GM12878 (cell line): ENCODE measurements at regions not wholly inside any gene's neighbourhood (a gene's known extent, or its start where the extent isn't known, plus 50 kb on each side); places are given as distances from the start of the nearest gene placed in this dataset.

ENCODE experiments used
- ATAC-seq: fragments of 200-7000 bp; cut with Tn5 transposase; 3 replicates; pipeline ENCODE4 v1.9.1; 2020; ENCODE audit warnings: mild to moderate bottlenecking, moderate library complexity
- BruUV-seq: library from RNA; stranded (reverse); fragments of 400-500 nt; replicated peaks from 2 replicates; lab custom pipeline; 2021; lab: Mats Ljungman, UMichigan
- CTCF ChIA-PET: fragments of 300-600 bp; sonication (Branson Sonifier 250); formaldehyde crosslinking; extraction: SDS; loops from one replicate; lab custom pipeline; 2021; ENCODE audit warnings: inconsistent platforms; lab: Yijun Ruan, JAX
- POLR2A ChIA-PET: fragments of 350-600 bp; formaldehyde crosslinking; extraction: SDS; loops from one replicate; lab custom pipeline; 2021; ENCODE audit warnings: inconsistent platforms; lab: Charles Lee
- RAD21 ChIA-PET: fragments of 300-600 bp; sonication (Branson Sonifier 250); formaldehyde crosslinking; loops from one replicate; lab custom pipeline; 2023; ENCODE audit warnings: antibody characterized with exemption; ENCODE audit not compliant: unreplicated experiment; lab: Charles Lee
- SMC1A ChIA-PET: fragments of 300-600 bp; sonication (Branson Sonifier 250); formaldehyde crosslinking; loops from one replicate; lab custom pipeline; 2023; ENCODE audit not compliant: unreplicated experiment, uncharacterized antibody; lab: Charles Lee
- DNase-seq: peaks from one replicate; pipeline ENCODE4 v3.0.0-alpha.2; 2011; ENCODE audit warnings: low read depth, low spot score
- FAIRE-seq: peaks from 3 replicates; lab custom pipeline; 2011; peaks lifted over from hg19 to GRCh38; lab: Jason Lieb, UNC
- H2AFZ ChIP-seq: 2 replicates; pipeline ENCODE4 v1.6.0; 2011; ENCODE audit warnings: low read depth, low read length, control low read depth; ENCODE audit not compliant: control insufficient read depth
- H3K27ac ChIP-seq: 2 replicates; pipeline ENCODE4 v1.5.1; 2011; ENCODE audit warnings: control low read depth; ENCODE audit not compliant: control insufficient read depth, insufficient read depth
- H3K27me3 ChIP-seq, 2 experiments: replicated peaks in 1 of 2; 2 replicates each; pipeline versions ENCODE4 v1.6.0 to v1.6.1; 2011; ENCODE audit warnings: low read length in 1 of 2; ENCODE audit not compliant: control insufficient read depth in 2 of 2, insufficient read depth in 2 of 2
- H3K36me3 ChIP-seq, 2 experiments: 2 replicates each; pipeline ENCODE4 v1.5.1; 2011; ENCODE audit warnings: low read length in 1 of 2; ENCODE audit not compliant: control insufficient read depth in 2 of 2, insufficient read depth in 2 of 2
- H3K4me1 ChIP-seq: 2 replicates; pipeline ENCODE4 v1.6.1; 2011; ENCODE audit warnings: mild to moderate bottlenecking, low read length, moderate library complexity, mixed read lengths; ENCODE audit not compliant: control insufficient read depth, insufficient read depth
- H3K4me2 ChIP-seq: 2 replicates; pipeline ENCODE4 v1.6.0; 2011; ENCODE audit warnings: control low read depth; ENCODE audit not compliant: control insufficient read depth, insufficient read depth
- H3K4me3 ChIP-seq: fragments of 200-600 bp; sonication (generic); 2 replicates; pipeline ENCODE4 v1.5.1; 2016
- H3K79me2 ChIP-seq: 2 replicates; pipeline ENCODE4 v1.6.0; 2011; ENCODE audit warnings: low read length; ENCODE audit not compliant: control insufficient read depth, insufficient read depth
- H3K9ac ChIP-seq: 2 replicates; pipeline ENCODE4 v1.8.0; 2011; ENCODE audit warnings: low read length, control low read depth, mixed read lengths; ENCODE audit not compliant: control insufficient read depth, insufficient read depth
- H3K9me3 ChIP-seq: replicated peaks from 3 replicates; pipeline ENCODE4 v1.5.1; 2011; ENCODE audit warnings: mild to moderate bottlenecking, low read length; ENCODE audit not compliant: control insufficient read depth, insufficient read depth
- H4K20me1 ChIP-seq: 2 replicates; pipeline ENCODE4 v1.6.0; 2011; ENCODE audit not compliant: control insufficient read depth, insufficient read depth
- BMI1 ChIP-seq: fragments of 450-650 bp; IDR thresholded peaks from 2 replicates; pipeline ENCODE4 v1.6.1; 2016; ENCODE audit warnings: mild to moderate bottlenecking, moderate library complexity, borderline replicate concordance
- FOXK2 ChIP-seq: fragments of 450-650 bp; IDR thresholded peaks from 2 replicates; pipeline ENCODE4 v1.6.1; 2017; ENCODE audit warnings: mild to moderate bottlenecking, moderate library complexity
- IRF4 ChIP-seq: IDR thresholded peaks from 2 replicates; pipeline ENCODE4 v1.6.1; 2011; ENCODE audit warnings: low read depth, low read length
- KAT2A ChIP-seq: conservative IDR thresholded peaks from 2 replicates; pipeline ENCODE4 v1.6.1; 2011; ENCODE audit warnings: low read depth, low read length; ENCODE audit not compliant: control insufficient read depth
- NBN ChIP-seq: fragments of 450-650 bp; IDR thresholded peaks from 2 replicates; pipeline ENCODE4 v1.6.1; 2016
- NR2F1 ChIP-seq: fragments of 450-650 bp; conservative IDR thresholded peaks from 2 replicates; pipeline ENCODE4 v1.6.1; 2017; ENCODE audit warnings: mild to moderate bottlenecking
- RFX5 ChIP-seq: IDR thresholded peaks from 2 replicates; pipeline ENCODE4 v1.6.1; 2011; ENCODE audit warnings: low read depth, low read length, improper control_type of control experiment
- WRNIP1 ChIP-seq: IDR thresholded peaks from 2 replicates; pipeline ENCODE4 v1.6.1; 2011; ENCODE audit warnings: low read depth, low read length, improper control_type of control experiment, borderline replicate concordance
- YBX1 ChIP-seq: fragments of 450-650 bp; IDR thresholded peaks from 2 replicates; pipeline ENCODE4 v1.6.1; 2016; ENCODE audit warnings: antibody characterized with exemption
- ZZZ3 ChIP-seq: IDR thresholded peaks from 2 replicates; pipeline ENCODE4 v1.6.1; 2011; ENCODE audit warnings: low read depth; ENCODE audit not compliant: control insufficient read depth, insufficient read length
- WGBS: methylation state at CpG from one replicate; pipeline ENCODE4 v1.1.6; 2016; ENCODE audit warnings: low lambda C conversion rate; ENCODE audit not compliant: insufficient replicate concordance, insufficient coverage; ENCODE audit errors: missing lambda C conversion rate; 5-methylcytosine and 5-hydroxymethylcytosine counted together
- in situ Hi-C: fragments of 300-500 bp; cut with MboI; formaldehyde crosslinking; loops from 9 replicates; pipeline ENCODE4 v1.14.3; 2018; ENCODE audit warnings: mixed read lengths
- intact Hi-C: fragments of 100-400 bp; cut with micrococcal nuclease; formaldehyde crosslinking; loops from one replicate; pipeline ENCODE4 v1.14.2; 2022; ENCODE audit not compliant: unreplicated experiment
- TF ChIP-seq, protein P1 (sequence below): fragments of 450-650 bp; IDR thresholded peaks from 2 replicates; pipeline ENCODE4 v1.6.1; 2017; ENCODE audit warnings: mild to moderate bottlenecking, moderate library complexity
- TF ChIP-seq, protein P2 (sequence below): fragments of 450-650 bp; IDR thresholded peaks from 2 replicates; pipeline ENCODE4 v1.6.1; 2018; ENCODE audit warnings: mild to moderate bottlenecking, low read depth, moderate library complexity; ENCODE audit not compliant: partially characterized antibody
- TF ChIP-seq, protein P3 (sequence below), 3 experiments: IDR thresholded peaks in 2 of 3; conservative IDR thresholded peaks in 1 of 3; 2 replicates each; pipeline ENCODE4 v1.5.1; 2011; ENCODE audit warnings: low read depth in 3 of 3, low read length in 3 of 3, mild to moderate bottlenecking in 3 of 3, control low read depth in 2 of 3, moderate library complexity in 2 of 3, inconsistent platforms in 1 of 3, mixed read lengths in 1 of 3; ENCODE audit not compliant: control insufficient read depth in 2 of 3, insufficient read depth in 1 of 3; ENCODE audit errors: extremely low read depth in 1 of 3
- TF ChIP-seq, protein P4 (sequence below): fragments of 450-650 bp; IDR thresholded peaks from 2 replicates; pipeline ENCODE4 v1.6.1; 2017; ENCODE audit warnings: borderline replicate concordance

DNA sequence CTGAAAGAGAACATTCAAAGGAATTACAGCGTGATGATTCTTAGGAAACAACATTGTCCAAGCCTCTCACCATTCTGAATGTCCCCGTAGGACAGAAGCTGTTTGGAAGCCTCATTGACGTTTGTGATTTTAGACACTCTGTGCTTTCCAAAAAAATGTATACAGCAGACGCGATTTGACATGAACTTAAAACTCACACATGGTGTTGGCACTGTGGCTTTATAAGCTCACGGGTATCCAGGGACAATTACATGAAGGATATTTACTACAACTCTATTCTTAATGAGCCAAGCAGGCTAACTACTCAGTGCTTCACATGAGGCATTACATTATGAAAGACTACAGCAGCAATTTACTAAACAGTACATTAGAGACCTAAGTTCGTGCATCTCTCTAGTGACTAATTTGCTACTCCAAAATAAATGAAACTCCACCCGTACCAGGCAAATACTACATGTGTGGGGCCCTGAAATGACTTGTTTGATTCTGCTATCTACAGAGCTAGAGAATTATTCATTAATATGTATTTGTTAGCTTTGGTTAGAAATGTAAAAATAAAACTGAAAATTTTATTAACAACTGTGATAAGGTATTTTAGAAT lies 620.7 kb downstream of the SPRY1 start:
- 0 out of 2 replicates have a peak, but pooled peaks cover 4% of the 10 kb centered on the region for H3K4me1 ChIP-seq
- no peak overlapping the region for H3K4me2 ChIP-seq
- no peak for FAIRE-seq
- intact Hi-C loops: no loop called here
- no peak for DNase-seq
- no TSS peak for BruUV-seq
- no peaks in the 10 kb centered on the region for H3K36me3 ChIP-seq
- ATAC-seq: no peak
- H3K9me3 ChIP-seq: no peaks in the 10 kb centered on the region
- WGBS: 76% methylated on average over 8 of the region's 8 CpGs
- H4K20me1 ChIP-seq: no peaks in the 10 kb centered on the region
- POLR2A ChIA-PET: no interaction called here
- RAD21 ChIA-PET: no interaction called here
- no peak overlapping the region for H3K27ac ChIP-seq
- no peak overlapping the region for H3K9ac ChIP-seq
- no peak overlapping the region for H3K4me3 ChIP-seq
- in situ Hi-C loops: no loop called here
- no peaks in the 10 kb centered on the region for H3K27me3 ChIP-seq
- no peak overlapping the region for H2AFZ ChIP-seq
- H3K79me2 ChIP-seq: no peaks in the 10 kb centered on the region
- CTCF ChIA-PET: interaction anchor here (0.7 kb wide), 1 partner anchor 634 kb away, joined by 3 read pairs; no protein-coding TSS in a partner anchor
- SMC1A ChIA-PET: no interaction called here
- TF ChIP-seq NR2F1: no peak
- TF ChIP-seq, protein P1, sequence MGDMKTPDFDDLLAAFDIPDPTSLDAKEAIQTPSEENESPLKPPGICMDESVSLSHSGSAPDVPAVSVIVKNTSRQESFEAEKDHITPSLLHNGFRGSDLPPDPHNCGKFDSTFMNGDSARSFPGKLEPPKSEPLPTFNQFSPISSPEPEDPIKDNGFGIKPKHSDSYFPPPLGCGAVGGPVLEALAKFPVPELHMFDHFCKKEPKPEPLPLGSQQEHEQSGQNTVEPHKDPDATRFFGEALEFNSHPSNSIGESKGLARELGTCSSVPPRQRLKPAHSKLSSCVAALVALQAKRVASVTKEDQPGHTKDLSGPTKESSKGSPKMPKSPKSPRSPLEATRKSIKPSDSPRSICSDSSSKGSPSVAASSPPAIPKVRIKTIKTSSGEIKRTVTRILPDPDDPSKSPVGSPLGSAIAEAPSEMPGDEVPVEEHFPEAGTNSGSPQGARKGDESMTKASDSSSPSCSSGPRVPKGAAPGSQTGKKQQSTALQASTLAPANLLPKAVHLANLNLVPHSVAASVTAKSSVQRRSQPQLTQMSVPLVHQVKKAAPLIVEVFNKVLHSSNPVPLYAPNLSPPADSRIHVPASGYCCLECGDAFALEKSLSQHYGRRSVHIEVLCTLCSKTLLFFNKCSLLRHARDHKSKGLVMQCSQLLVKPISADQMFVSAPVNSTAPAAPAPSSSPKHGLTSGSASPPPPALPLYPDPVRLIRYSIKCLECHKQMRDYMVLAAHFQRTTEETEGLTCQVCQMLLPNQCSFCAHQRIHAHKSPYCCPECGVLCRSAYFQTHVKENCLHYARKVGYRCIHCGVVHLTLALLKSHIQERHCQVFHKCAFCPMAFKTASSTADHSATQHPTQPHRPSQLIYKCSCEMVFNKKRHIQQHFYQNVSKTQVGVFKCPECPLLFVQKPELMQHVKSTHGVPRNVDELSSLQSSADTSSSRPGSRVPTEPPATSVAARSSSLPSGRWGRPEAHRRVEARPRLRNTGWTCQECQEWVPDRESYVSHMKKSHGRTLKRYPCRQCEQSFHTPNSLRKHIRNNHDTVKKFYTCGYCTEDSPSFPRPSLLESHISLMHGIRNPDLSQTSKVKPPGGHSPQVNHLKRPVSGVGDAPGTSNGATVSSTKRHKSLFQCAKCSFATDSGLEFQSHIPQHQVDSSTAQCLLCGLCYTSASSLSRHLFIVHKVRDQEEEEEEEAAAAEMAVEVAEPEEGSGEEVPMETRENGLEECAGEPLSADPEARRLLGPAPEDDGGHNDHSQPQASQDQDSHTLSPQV: no peak
- no peak for TF ChIP-seq IRF4
- TF ChIP-seq BMI1: no peak
- TF ChIP-seq ZZZ3: no peak
- TF ChIP-seq WRNIP1: no peak
- no peak for TF ChIP-seq KAT2A
- no peak for TF ChIP-seq NBN
- no peak for TF ChIP-seq RFX5
- no peak for TF ChIP-seq FOXK2
- TF ChIP-seq YBX1: no peak
- TF ChIP-seq, protein P2, sequence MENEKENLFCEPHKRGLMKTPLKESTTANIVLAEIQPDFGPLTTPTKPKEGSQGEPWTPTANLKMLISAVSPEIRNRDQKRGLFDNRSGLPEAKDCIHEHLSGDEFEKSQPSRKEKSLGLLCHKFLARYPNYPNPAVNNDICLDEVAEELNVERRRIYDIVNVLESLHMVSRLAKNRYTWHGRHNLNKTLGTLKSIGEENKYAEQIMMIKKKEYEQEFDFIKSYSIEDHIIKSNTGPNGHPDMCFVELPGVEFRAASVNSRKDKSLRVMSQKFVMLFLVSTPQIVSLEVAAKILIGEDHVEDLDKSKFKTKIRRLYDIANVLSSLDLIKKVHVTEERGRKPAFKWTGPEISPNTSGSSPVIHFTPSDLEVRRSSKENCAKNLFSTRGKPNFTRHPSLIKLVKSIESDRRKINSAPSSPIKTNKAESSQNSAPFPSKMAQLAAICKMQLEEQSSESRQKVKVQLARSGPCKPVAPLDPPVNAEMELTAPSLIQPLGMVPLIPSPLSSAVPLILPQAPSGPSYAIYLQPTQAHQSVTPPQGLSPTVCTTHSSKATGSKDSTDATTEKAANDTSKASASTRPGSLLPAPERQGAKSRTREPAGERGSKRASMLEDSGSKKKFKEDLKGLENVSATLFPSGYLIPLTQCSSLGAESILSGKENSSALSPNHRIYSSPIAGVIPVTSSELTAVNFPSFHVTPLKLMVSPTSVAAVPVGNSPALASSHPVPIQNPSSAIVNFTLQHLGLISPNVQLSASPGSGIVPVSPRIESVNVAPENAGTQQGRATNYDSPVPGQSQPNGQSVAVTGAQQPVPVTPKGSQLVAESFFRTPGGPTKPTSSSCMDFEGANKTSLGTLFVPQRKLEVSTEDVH: no peak
- TF ChIP-seq, protein P3, sequence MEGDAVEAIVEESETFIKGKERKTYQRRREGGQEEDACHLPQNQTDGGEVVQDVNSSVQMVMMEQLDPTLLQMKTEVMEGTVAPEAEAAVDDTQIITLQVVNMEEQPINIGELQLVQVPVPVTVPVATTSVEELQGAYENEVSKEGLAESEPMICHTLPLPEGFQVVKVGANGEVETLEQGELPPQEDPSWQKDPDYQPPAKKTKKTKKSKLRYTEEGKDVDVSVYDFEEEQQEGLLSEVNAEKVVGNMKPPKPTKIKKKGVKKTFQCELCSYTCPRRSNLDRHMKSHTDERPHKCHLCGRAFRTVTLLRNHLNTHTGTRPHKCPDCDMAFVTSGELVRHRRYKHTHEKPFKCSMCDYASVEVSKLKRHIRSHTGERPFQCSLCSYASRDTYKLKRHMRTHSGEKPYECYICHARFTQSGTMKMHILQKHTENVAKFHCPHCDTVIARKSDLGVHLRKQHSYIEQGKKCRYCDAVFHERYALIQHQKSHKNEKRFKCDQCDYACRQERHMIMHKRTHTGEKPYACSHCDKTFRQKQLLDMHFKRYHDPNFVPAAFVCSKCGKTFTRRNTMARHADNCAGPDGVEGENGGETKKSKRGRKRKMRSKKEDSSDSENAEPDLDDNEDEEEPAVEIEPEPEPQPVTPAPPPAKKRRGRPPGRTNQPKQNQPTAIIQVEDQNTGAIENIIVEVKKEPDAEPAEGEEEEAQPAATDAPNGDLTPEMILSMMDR (IDR thresholded peaks at IDR 0.05 in 2 of 3, conservative IDR thresholded peaks at IDR 0.05 in 1 of 3; ENCODE audit: control insufficient read depth in 2 of 3, extremely low read depth in 1 of 3, insufficient read depth in 1 of 3, low read depth in 3 of 3, low read length in 3 of 3): no peak
- TF ChIP-seq, protein P4, sequence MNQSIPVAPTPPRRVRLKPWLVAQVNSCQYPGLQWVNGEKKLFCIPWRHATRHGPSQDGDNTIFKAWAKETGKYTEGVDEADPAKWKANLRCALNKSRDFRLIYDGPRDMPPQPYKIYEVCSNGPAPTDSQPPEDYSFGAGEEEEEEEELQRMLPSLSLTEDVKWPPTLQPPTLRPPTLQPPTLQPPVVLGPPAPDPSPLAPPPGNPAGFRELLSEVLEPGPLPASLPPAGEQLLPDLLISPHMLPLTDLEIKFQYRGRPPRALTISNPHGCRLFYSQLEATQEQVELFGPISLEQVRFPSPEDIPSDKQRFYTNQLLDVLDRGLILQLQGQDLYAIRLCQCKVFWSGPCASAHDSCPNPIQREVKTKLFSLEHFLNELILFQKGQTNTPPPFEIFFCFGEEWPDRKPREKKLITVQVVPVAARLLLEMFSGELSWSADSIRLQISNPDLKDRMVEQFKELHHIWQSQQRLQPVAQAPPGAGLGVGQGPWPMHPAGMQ: no peak
